Fibroblast of peridontal ligament (primary cell): ENCODE measurements at regions not wholly inside any gene's neighbourhood (a gene's known extent, or its start where the extent isn't known, plus 50 kb on each side); places are given as distances from the start of the nearest gene placed in this dataset.
"Not testable (repeated sequence)": the region's sequence is repeated elsewhere in the genome, so short reads cannot be mapped to it uniquely, and the experiment has no call there.

Experiments
- DNase-seq: peaks from one replicate; pipeline ENCODE4 v3.0.0-alpha.2; 2010; ENCODE audit errors: extremely low read depth

GRCh38 chr18:22700920-22701319 lies 232.2 kb upstream of the RBBP8 start:
- DNase-seq, result no peak

- no peak for DNase-seq
Measured at GRCh38 chr18:22701326-22701725, 231.8 kb upstream of the RBBP8 start.

GRCh38 chr18:22701795-22702194 lies 231.3 kb upstream of the RBBP8 start:
- DNase-seq, result no peak

- DNase-seq, result no peak
Measured at GRCh38 chr18:22702806-22703205, 230.3 kb upstream of the RBBP8 start.

- DNase-seq, result peak; percentile 54
Measured at GRCh38 chr18:22703883-22704585, 229.1 kb upstream of the RBBP8 start.

GRCh38 chr18:22704586-22704918 lies 228.6 kb upstream of the RBBP8 start:
- DNase-seq, result no peak

- DNase-seq, result peak; percentile 73
Measured at GRCh38 chr18:22705328-22705727, 227.8 kb upstream of the RBBP8 start.

GRCh38 chr18:22706025-22706424 lies 227.1 kb upstream of the RBBP8 start:
- not testable (repeated sequence) for DNase-seq

- DNase-seq, result no peak
Measured at GRCh38 chr18:22709288-22710060, 223.7 kb upstream of the RBBP8 start.

- DNase-seq, result no peak
Measured at GRCh38 chr18:22710673-22711191, 222.4 kb upstream of the RBBP8 start.

- DNase-seq, result peak; percentile 64
Measured at GRCh38 chr18:22711192-22711685, 221.9 kb upstream of the RBBP8 start.

- no peak for DNase-seq
Measured at GRCh38 chr18:22713511-22713910, 219.6 kb upstream of the RBBP8 start.

GRCh38 chr18:22717536-22717935 lies 215.6 kb upstream of the RBBP8 start:
- DNase-seq, result not testable (repeated sequence)

GRCh38 chr18:22723221-22723620 lies 209.9 kb upstream of the RBBP8 start:
- no peak for DNase-seq

- DNase-seq, result no peak
Measured at GRCh38 chr18:22723773-22724172, 209.4 kb upstream of the RBBP8 start.

- no peak for DNase-seq
Measured at GRCh38 chr18:22726469-22726868, 206.7 kb upstream of the RBBP8 start.

GRCh38 chr18:22728016-22728415 lies 205.1 kb upstream of the RBBP8 start:
- no peak for DNase-seq

GRCh38 chr18:22728481-22729105 lies 204.5 kb upstream of the RBBP8 start:
- no peak for DNase-seq

- DNase-seq, result no peak
Measured at GRCh38 chr18:22731398-22731797, 201.7 kb upstream of the RBBP8 start.

GRCh38 chr18:22734105-22734661 lies 198.9 kb upstream of the RBBP8 start:
- DNase-seq, result no peak

- peak; percentile 92 for DNase-seq
Measured at GRCh38 chr18:22734791-22735627, 198.1 kb upstream of the RBBP8 start.
